NCI-H2107 treated with DMSO at 0.1 percent for 48 hours (cell line): ENCODE measurements at regions not wholly inside any gene's neighbourhood (a gene's known extent, or its start where the extent isn't known, plus 50 kb on each side); places are given as distances from the start of the nearest gene placed in this dataset.

Experiments
- DNase-seq: peaks from one replicate; lab custom pipeline; 2025; ENCODE audit not compliant: unreplicated experiment; lab: John Stamatoyannopoulos, UW

GRCh38 chr10:10438335-10439100, 579.2 kb upstream of the CELF2 start:
- DNase-seq, result no peak

- no peak for DNase-seq
These were observed 560.8 kb upstream of the CELF2 start for GRCh38 chr10:10456856-10457255.

- DNase-seq, result no peak
These were observed 557.2 kb upstream of the CELF2 start for GRCh38 chr10:10460451-10460850.

GRCh38 chr10:10462151-10462941, 555.3 kb upstream of the CELF2 start:
- no peak for DNase-seq

GRCh38 chr10:10471758-10472157, 545.9 kb upstream of the CELF2 start:
- DNase-seq, result no peak

- DNase-seq, result no peak
These were observed 541.9 kb upstream of the CELF2 start for GRCh38 chr10:10475812-10476211.

GRCh38 chr10:10477844-10478243, 539.8 kb upstream of the CELF2 start:
- DNase-seq, result no peak

- no peak for DNase-seq
These were observed 538.2 kb upstream of the CELF2 start for GRCh38 chr10:10479465-10479864.

GRCh38 chr10:10482613-10483012, 535.1 kb upstream of the CELF2 start:
- peak; percentile 59 for DNase-seq

GRCh38 chr10:10489076-10489475, 528.6 kb upstream of the CELF2 start:
- DNase-seq, result no peak

GRCh38 chr10:10489805-10490571, 527.7 kb upstream of the CELF2 start:
- no peak for DNase-seq

GRCh38 chr10:10490581-10490980, 527.1 kb upstream of the CELF2 start:
- DNase-seq, result no peak

- no peak for DNase-seq
These were observed 525.3 kb upstream of the CELF2 start for GRCh38 chr10:10492420-10492819.

GRCh38 chr10:10493833-10494232, 523.8 kb upstream of the CELF2 start:
- DNase-seq, result no peak

GRCh38 chr10:10497245-10497644, 520.4 kb upstream of the CELF2 start:
- no peak for DNase-seq

GRCh38 chr10:10498781-10499180, 518.9 kb upstream of the CELF2 start:
- DNase-seq, result no peak

- DNase-seq, result no peak
These were observed 517.8 kb upstream of the CELF2 start for GRCh38 chr10:10499839-10500238.

- DNase-seq, result no peak
These were observed 516.7 kb upstream of the CELF2 start for GRCh38 chr10:10500937-10501336.

- no peak for DNase-seq
These were observed 513.9 kb upstream of the CELF2 start for GRCh38 chr10:10503772-10504171.

- no peak for DNase-seq
These were observed 509.5 kb upstream of the CELF2 start for GRCh38 chr10:10508211-10508610.

GRCh38 chr10:10510179-10510578, 507.5 kb upstream of the CELF2 start:
- no peak for DNase-seq

- no peak for DNase-seq
These were observed 504.6 kb upstream of the CELF2 start for GRCh38 chr10:10513067-10513466.
